ENCODE measurements at regions not wholly inside any gene's neighbourhood (a gene's known extent, or its start where the extent isn't known, plus 50 kb on each side); places are given as distances from the start of the nearest gene placed in this dataset.

DNA sequence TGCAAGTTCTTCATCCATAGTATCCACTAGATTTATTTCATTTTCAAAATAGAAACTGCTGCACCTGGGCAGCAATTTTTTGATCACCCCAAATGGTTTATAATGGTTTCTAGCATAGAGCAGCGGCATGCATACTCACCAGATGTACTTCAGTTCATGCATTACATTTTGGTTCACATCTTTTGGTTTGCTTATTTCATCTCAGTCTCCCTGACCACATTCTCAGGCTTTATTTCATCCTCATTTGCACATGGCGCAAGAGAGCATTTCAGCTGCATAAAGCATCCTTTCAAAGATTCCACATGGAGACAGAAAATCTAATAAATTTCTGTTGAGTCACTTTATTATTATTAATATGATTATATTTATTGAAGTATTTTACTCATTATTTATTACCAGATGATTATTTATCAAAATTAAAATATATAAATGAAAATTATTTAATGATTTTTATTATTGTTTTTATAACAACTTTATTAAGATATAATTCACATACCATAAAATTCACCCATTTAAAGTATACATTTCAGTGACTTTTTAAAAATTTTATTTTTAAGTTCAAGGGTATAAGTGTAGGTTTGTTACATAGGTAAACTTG is 284.6 kb downstream of the TXNL1 start:
- TF ChIP-seq, protein P1, sequence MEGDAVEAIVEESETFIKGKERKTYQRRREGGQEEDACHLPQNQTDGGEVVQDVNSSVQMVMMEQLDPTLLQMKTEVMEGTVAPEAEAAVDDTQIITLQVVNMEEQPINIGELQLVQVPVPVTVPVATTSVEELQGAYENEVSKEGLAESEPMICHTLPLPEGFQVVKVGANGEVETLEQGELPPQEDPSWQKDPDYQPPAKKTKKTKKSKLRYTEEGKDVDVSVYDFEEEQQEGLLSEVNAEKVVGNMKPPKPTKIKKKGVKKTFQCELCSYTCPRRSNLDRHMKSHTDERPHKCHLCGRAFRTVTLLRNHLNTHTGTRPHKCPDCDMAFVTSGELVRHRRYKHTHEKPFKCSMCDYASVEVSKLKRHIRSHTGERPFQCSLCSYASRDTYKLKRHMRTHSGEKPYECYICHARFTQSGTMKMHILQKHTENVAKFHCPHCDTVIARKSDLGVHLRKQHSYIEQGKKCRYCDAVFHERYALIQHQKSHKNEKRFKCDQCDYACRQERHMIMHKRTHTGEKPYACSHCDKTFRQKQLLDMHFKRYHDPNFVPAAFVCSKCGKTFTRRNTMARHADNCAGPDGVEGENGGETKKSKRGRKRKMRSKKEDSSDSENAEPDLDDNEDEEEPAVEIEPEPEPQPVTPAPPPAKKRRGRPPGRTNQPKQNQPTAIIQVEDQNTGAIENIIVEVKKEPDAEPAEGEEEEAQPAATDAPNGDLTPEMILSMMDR (IDR thresholded peaks at IDR 0.05): no peak
- TF ChIP-seq EZH2 (IDR thresholded peaks at IDR 0.05): no peak
- no peak for TF ChIP-seq EZH2phosphoT487 (IDR thresholded peaks at IDR 0.05)
